WTC11 (cell line): ENCODE measurements at regions not wholly inside any gene's neighbourhood (a gene's known extent, or its start where the extent isn't known, plus 50 kb on each side); places are given as distances from the start of the nearest gene placed in this dataset.

Experiments
- ATAC-seq: fragments of 200-7000 bp; cut with Tn5 transposase; 2 replicates; pipeline ENCODE4 v1.10.0; 2021; ENCODE audit warnings: mild to moderate bottlenecking, moderate library complexity
- CTCF ChIA-PET: fragments of 300-600 bp; sonication (Branson Sonifier 250); formaldehyde crosslinking; loops from one replicate; lab custom pipeline; 2021; ENCODE audit warnings: antibody characterized with exemption; lab: Charles Lee
- POLR2A ChIA-PET: fragments of 350-600 bp; sonication (Branson Sonifier 250); formaldehyde crosslinking; loops from one replicate; lab custom pipeline; 2021; ENCODE audit warnings: antibody characterized with exemption; lab: Charles Lee
- DNase-seq: peaks from one replicate; pipeline ENCODE4 v3.0.0; 2021; ENCODE audit warnings: low spot score
- H3K27ac Mint-ChIP-seq: 2 replicates; pipeline ENCODE4 v1.8.0; 2021; ENCODE audit warnings: mixed read lengths
- H3K27me3 Mint-ChIP-seq: 2 replicates; pipeline ENCODE4 v1.8.0; 2021; ENCODE audit warnings: low read depth, mild to moderate bottlenecking, moderate library complexity, mixed read lengths
- H3K36me3 Mint-ChIP-seq: 2 replicates; pipeline ENCODE4 v1.8.0; 2021; ENCODE audit warnings: mixed read lengths
- H3K4me1 Mint-ChIP-seq: 2 replicates; pipeline ENCODE4 v1.8.0; 2022; ENCODE audit warnings: mixed read lengths
- H3K4me3 Mint-ChIP-seq: 2 replicates; pipeline ENCODE4 v1.8.0; 2021; ENCODE audit warnings: mild to moderate bottlenecking, moderate library complexity, mixed read lengths
- H3K9me3 Mint-ChIP-seq: 2 replicates; pipeline ENCODE4 v1.8.0; 2021; ENCODE audit warnings: mixed read lengths
- ATF1 ChIP-seq: sonication (generic); formaldehyde crosslinking; IDR thresholded peaks from 2 replicates; pipeline ENCODE4 v1.8.1; 2023; ENCODE audit warnings: mild to moderate bottlenecking, moderate library complexity, missing genetic modification reagents
- E2F1 ChIP-seq: sonication (generic); formaldehyde crosslinking; IDR thresholded peaks from 2 replicates; pipeline ENCODE4 v1.8.0; 2022; ENCODE audit warnings: mild to moderate bottlenecking, missing genetic modification reagents
- E2F5 ChIP-seq: sonication (generic); formaldehyde crosslinking; IDR thresholded peaks from 2 replicates; pipeline ENCODE4 v1.8.1; 2022; ENCODE audit warnings: mild to moderate bottlenecking, moderate library complexity, missing genetic modification reagents
- ETV6 ChIP-seq: sonication (generic); formaldehyde crosslinking; IDR thresholded peaks from 2 replicates; pipeline ENCODE4 v1.8.1; 2022; ENCODE audit warnings: mild to moderate bottlenecking, missing genetic modification reagents
- FOXK1 ChIP-seq: sonication (generic); formaldehyde crosslinking; IDR thresholded peaks from 2 replicates; pipeline ENCODE4 v1.8.0; 2022; ENCODE audit warnings: mild to moderate bottlenecking, moderate library complexity, missing genetic modification reagents
- GABPB1 ChIP-seq: sonication (generic); formaldehyde crosslinking; IDR thresholded peaks from 2 replicates; pipeline ENCODE4 v1.8.1; 2023; ENCODE audit warnings: mild to moderate bottlenecking, missing genetic modification reagents
- JAZF1 ChIP-seq: fragments of 250-450 bp; sonication (Bioruptor Pico); IDR thresholded peaks from 2 replicates; pipeline ENCODE4 v1.9.0; 2021; ENCODE audit warnings: moderate library complexity, mild to moderate bottlenecking, inconsistent platforms
- NR3C1 ChIP-seq: sonication (generic); formaldehyde crosslinking; conservative IDR thresholded peaks from 2 replicates; pipeline ENCODE4 v1.8.1; 2023; ENCODE audit warnings: low read depth, mild to moderate bottlenecking, missing genetic modification reagents
- RORB ChIP-seq: fragments of 250-450 bp; sonication (Bioruptor Pico); IDR thresholded peaks from 2 replicates; pipeline ENCODE4 v1.9.0; 2021; ENCODE audit warnings: mild to moderate bottlenecking
- SMAD3 ChIP-seq: sonication (generic); formaldehyde crosslinking; IDR thresholded peaks from 2 replicates; pipeline ENCODE4 v1.8.0; 2022; ENCODE audit warnings: missing genetic modification reagents, mild to moderate bottlenecking, borderline replicate concordance
- STAT6 ChIP-seq: sonication (generic); formaldehyde crosslinking; conservative IDR thresholded peaks from 2 replicates; pipeline ENCODE4 v1.8.1; 2023; ENCODE audit warnings: mild to moderate bottlenecking, low read depth, missing genetic modification reagents, moderate library complexity
- USF2 ChIP-seq: sonication (generic); formaldehyde crosslinking; IDR thresholded peaks from 2 replicates; pipeline ENCODE4 v1.8.1; 2023; ENCODE audit warnings: mild to moderate bottlenecking, missing genetic modification reagents, moderate library complexity
- ZNF263 ChIP-seq: sonication (generic); formaldehyde crosslinking; IDR thresholded peaks from 2 replicates; pipeline ENCODE4 v1.8.1; 2022; ENCODE audit warnings: low read depth, mild to moderate bottlenecking, moderate library complexity, missing genetic modification reagents
- ZNF512 ChIP-seq: sonication (generic); formaldehyde crosslinking; IDR thresholded peaks from 2 replicates; pipeline ENCODE4 v1.8.1; 2022; ENCODE audit warnings: missing genetic modification reagents, borderline replicate concordance
- ZNF532 ChIP-seq: fragments of 250-450 bp; sonication (Bioruptor Pico); IDR thresholded peaks from 2 replicates; pipeline ENCODE4 v1.9.0; 2021; ENCODE audit warnings: mild to moderate bottlenecking, borderline replicate concordance
- ZSCAN18 ChIP-seq: fragments of 250-450 bp; sonication (Bioruptor Pico); IDR thresholded peaks from 2 replicates; pipeline ENCODE4 v2.1.2; 2022; ENCODE audit warnings: mild to moderate bottlenecking, moderate library complexity

- ChIA-PET CTCF (no interaction called here), POLR2A (no interaction called here)
- no peak overlapping the region for H3K27ac Mint-ChIP-seq
- peaks cover 36% of the 10 kb centered on the region for H3K4me1 Mint-ChIP-seq
- peaks cover 13% of the 10 kb centered on the region for H3K9me3 Mint-ChIP-seq
- ATAC-seq (no peak), DNase-seq (no peak)
- peaks cover 8% of the 10 kb centered on the region for H3K36me3 Mint-ChIP-seq
- TF ChIP-seq ZNF512: 0 out of 2 replicates have a peak, but pooled peaks have one; percentile 65
- TF ChIP-seq SMAD3 (CRISPR knock-in tag): no peak
- H3K4me3 Mint-ChIP-seq: no peak overlapping the region
- H3K27me3 Mint-ChIP-seq: no peaks in the 10 kb centered on the region; the same call in 1 of the 2 replicates
Measured at GRCh38 chr9:13902286-13903066, 411.5 kb downstream of the NFIB start.

- ATAC-seq (no peak), DNase-seq (no peak)
- POLR2A ChIA-PET: no interaction called here
- 0 out of 2 replicates have a peak overlapping the region, but pooled peaks have one; percentile 2 for H3K27ac Mint-ChIP-seq
- no peaks in the 10 kb centered on the region for H3K36me3 Mint-ChIP-seq
- H3K4me1 Mint-ChIP-seq: peaks cover 43% of the 10 kb centered on the region
- H3K9me3 Mint-ChIP-seq: peaks cover 4% of the 10 kb centered on the region; the same call in 1 of the 2 replicates
- CTCF ChIA-PET: no interaction called here
- no peaks in the 10 kb centered on the region; the same call in 1 of the 2 replicates for H3K27me3 Mint-ChIP-seq
- no peak overlapping the region for H3K4me3 Mint-ChIP-seq
- no peak for TF ChIP-seq USF2 (CRISPR knock-in tag)
- no peak for TF ChIP-seq GABPB1
- no peak for TF ChIP-seq JAZF1 (CRISPR knock-in tag)
- no peak for TF ChIP-seq ATF1 (CRISPR knock-in tag)
- no peak for TF ChIP-seq ETV6 (CRISPR knock-in tag)
- no peak for TF ChIP-seq FOXK1 (CRISPR knock-in tag)
- no peak for TF ChIP-seq NR3C1 (CRISPR knock-in tag)
- no peak for TF ChIP-seq ZNF263 (CRISPR knock-in tag)
- TF ChIP-seq SMAD3 (CRISPR knock-in tag): no peak
- TF ChIP-seq ZSCAN18 (CRISPR knock-in tag): no peak
- no peak for TF ChIP-seq E2F5 (CRISPR knock-in tag)
- no peak for TF ChIP-seq E2F1 (CRISPR knock-in tag)
- TF ChIP-seq STAT6 (CRISPR knock-in tag): no peak
- TF ChIP-seq ZNF532: no peak
- TF ChIP-seq RORB (CRISPR knock-in tag): no peak
Measured at GRCh38 chr9:13901176-13901575, 412.8 kb downstream of the NFIB start.
